ENCODE measurements at regions not wholly inside any gene's neighbourhood (a gene's known extent, or its start where the extent isn't known, plus 50 kb on each side); places are given as distances from the start of the nearest gene placed in this dataset.
"Not testable (repeated sequence)": the region's sequence is repeated elsewhere in the genome, so short reads cannot be mapped to it uniquely, and the experiment has no call there.

DNA sequence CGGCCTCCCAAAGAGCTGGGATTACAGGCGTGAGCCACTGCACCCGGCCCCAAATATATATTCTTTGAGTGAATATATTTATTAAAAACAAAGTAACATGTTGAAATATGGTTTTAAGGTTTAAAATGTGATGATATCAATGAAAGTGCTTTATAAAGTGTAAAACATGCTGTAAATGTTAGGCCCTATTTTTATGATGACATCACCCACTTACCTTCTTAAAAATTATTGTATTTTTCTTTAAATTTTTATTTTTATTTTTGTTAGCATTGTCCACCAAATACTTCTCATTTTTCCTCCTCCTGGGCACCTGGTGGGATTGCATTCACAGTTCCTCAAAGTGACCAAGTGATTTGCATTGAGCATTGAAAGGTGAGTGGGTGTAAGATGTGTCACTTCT, 152.6 kb upstream of the TBX3 start:
- no peak for DNase-seq

DNA sequence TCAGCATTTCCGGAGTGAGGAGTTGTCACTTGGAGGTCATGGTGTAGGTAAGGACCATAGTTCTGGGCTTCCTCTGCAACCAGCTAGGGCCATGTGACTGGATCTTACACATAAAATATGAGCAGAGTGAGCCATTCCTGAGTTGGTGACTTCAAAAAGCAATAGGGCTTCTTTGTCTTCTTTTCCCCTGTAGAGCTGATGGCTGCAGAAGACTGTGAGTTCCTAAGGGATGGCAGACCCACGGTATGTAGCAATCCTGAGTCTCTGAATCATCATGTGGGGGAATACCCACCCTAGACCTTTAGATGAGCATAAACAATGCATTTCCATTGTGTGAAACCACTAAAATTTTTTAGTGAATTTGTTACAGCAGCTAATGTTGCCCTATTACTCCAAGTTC, 151.1 kb upstream of the TBX3 start:
- peak; percentile 90 for DNase-seq

DNA sequence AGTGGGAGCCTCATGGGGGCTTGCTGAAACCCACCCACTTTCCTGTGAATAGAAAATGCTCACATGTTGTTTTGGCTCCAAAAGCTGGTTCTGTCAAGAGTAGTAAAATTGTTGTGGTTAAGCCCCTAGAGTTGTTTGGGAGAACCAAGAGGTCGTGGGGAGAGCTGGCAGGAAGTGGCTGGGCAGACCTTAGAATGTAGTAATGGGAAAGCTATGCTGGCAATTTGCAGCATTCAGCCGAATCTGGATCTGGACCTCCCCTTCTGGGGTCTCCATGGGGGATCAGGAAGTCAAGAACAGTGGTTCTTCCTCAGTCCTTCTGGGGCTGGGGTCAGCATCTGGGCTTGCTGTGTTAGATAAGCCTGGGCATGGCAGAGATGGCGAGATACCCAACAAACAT, 150.6 kb upstream of the TBX3 start:
- peak; percentile 83 for DNase-seq

DNA sequence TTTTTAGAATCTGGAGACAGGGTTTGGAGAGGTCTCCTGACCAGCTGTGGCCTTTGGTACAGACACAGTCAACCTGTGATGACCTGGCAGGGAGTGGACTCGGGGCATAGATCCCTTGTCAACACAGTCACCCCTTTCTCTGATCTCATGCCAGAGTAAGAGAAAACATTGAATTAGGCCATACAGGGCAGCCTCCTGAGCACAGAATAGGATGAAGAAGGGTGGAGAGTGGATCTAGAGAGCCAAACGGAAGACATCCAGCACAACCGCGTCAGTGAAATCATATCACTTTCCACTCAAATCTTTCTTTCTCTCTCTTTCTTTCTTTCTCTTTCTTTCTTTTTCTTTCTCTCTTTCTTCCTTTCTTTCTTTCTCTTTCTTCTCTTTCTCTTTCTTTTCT, 145.9 kb upstream of the TBX3 start:
- no peak for DNase-seq

DNA sequence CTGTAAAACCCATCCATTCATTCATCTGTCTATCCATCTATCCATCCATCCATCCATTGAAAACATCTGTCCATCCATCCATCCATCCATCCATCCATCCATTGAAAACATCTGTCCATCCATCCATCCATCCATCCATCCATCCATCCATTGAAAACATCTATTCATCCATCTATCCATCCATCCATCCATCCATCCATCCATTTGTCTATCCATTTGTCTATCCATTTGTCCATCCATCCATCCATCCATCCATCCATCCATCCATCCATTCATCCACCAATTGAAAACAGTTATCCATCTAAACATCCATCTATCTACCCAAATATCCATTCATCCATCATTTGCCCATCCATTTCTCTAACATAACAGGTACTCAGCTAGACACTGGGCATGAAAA, 145.3 kb upstream of the TBX3 start:
- not testable (repeated sequence) for DNase-seq

DNA sequence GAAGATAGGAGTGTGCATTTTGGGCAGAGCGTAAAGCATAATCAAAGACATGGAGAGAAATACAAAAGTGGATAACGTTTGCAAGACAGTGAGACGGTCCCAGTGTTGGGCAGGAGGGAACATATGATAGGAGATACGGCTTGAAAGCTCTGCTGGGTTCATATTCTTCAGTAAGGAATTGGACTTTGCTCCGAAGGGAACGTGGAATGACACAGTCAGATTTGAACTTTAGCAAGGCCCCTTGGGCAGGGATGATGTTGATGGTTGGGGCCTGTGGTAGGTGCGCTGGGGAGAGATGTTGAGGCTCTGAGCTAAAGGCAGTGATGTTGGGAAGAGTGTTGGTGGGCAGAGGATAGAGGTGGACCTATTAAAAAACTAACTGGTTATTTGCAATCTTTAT, 143.5 kb upstream of the TBX3 start:
- no peak for DNase-seq

DNA sequence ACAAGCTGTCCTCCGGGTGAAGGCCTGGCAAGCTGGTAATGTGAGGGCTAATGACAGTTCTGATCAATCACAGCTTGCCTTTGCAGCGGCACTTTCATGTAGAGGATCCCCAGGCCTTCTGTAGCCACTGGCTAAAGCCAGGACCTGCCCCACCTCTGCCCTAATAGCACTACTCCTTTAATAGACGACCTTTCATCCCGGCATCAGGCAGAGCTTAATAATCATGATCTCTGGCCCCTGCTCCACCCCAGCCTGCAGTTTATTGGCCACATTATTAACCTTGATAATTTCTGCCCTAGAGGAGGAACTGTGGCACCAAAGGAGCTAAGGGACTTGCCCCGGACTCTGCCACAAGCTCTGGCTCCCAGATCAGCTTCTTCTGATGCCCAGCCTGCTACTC, 142.3 kb upstream of the TBX3 start:
- DNase-seq = no peak

DNA sequence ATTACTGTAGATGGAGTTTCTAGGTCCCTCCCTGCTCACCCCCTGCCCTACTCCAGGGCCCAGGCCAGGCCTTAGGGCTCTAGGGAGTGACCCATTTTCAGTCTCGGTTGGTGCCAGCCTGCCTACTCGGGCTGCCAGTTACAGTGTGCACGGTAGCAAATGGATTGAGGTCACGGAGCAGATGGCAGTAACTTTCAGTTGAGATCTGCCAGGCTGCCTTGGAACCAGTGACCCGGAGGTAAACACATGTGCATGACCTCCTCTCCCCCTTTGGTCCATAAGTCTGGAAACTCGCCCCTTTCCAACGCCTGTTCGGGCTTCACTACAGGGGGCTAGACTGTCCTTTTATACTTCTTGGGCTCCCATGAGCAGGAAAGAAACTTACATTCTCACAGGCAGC, 139.7 kb upstream of the TBX3 start:
- no peak for DNase-seq

DNA sequence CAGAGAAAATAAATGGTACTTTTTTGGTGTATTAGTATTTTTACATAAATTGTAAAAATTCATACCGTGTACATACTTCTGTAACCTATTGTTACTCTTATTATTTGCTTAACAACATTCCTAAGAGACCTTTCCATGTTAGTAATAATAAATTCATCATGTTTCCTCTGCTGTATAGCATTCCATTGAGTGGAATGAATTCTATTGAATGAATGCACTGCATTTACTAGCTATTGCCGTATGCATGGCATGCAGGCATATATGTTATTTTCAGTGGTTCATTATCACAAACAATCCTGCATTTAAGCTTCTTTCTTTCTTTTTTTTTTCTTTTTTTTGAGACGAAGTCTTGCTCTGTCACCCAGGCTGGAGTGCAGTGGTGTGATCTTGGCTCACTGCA, 137.6 kb upstream of the TBX3 start:
- DNase-seq = peak; percentile 79

DNA sequence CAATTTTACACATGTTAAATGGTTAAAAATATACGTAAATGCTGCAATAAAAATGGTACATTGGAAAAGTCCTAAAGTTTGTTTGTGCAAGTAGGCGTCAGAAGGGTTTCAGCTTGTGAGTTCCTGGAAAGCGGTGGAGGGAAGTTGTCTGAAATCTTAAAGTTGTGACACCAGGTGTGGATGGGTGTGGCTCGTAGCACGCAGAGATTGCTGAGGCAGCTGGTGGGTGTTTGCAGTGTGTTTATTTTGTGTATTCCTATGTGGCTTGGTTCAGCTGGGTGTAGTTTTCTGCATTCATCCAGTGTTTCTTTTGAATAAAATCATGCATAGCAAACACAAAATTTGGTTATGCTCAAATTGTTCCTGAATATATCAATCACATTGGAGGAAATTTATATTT, 136.8 kb upstream of the TBX3 start:
- DNase-seq = no peak

DNA sequence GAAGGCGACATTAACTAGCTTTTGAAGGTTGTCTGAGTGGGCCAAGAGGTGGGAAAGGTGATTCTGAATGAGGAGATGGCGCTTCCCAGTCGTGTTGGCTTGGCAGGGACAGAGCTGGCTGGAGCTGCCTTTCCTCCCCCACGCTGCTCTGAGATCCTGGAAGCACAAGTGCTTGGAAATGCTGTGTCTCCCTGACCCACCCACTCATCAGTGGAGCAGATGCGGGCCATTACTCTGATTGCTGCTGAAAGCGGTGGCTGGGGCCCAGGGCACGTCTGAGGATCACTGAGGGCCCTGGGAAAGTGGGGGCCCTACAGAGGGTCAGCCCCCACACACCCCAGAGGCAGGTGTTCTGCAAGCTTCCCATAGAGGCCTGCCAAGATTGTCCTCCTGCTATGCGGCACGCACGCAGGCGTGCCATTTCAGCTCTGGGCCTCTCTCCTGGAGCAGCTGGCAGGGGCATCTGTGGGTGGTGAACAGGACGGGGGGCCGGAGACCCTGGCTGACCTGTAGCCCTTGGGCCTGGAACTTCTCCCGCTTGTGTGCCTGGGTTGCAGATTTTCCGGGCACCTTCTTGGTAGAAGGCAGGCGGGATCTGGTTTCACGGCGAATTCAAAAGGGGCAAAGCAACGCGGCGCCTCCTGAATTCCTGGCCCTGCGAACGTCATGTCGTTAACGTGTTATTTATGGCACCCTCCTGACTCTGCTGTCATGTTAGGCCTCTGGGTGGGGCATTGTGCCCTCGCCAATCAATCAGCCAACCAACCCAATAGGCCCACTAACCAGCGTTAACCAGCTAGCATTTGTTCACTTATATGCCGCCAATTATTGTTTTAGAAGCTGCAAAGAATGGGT, 133.8 kb upstream of the TBX3 start:
- DNase-seq = no peak

DNA sequence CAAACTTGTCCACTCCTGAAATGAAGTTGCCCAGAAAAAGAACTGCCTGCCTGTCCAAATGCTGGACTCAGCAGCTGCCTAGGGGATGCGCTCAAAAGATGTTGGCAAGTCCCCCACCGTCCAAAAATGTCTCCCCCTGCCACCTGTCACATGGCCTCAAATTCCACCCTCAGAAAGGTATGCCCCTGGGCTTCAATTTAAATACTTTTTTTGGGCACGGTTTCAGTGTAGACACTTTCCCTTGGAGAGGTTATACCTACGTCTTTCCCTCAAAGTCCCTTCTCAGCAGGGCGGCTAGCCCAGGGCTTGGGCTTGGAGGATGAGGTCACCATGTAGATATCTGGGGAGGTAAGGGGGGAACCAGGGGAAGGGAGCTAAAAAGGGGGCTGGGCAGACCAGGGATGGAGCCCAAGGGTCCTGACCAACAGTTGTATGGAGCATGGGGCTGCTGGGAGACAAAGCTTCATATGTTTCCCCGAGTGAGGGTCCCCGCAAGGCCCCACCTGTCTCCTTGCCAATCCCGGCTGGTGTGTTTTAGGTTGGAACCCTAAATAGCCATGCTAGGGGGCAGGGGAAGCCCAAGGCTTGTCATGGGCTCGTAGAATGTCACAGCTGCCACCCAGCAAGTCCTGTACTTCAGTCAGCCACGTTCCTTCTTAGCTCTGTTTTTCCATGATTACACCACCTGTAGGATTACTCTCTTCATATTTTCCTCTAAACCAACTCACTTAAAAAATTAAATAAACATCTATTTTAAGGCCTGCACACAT, 131.2 kb upstream of the TBX3 start:
- DNase-seq = no peak

DNA sequence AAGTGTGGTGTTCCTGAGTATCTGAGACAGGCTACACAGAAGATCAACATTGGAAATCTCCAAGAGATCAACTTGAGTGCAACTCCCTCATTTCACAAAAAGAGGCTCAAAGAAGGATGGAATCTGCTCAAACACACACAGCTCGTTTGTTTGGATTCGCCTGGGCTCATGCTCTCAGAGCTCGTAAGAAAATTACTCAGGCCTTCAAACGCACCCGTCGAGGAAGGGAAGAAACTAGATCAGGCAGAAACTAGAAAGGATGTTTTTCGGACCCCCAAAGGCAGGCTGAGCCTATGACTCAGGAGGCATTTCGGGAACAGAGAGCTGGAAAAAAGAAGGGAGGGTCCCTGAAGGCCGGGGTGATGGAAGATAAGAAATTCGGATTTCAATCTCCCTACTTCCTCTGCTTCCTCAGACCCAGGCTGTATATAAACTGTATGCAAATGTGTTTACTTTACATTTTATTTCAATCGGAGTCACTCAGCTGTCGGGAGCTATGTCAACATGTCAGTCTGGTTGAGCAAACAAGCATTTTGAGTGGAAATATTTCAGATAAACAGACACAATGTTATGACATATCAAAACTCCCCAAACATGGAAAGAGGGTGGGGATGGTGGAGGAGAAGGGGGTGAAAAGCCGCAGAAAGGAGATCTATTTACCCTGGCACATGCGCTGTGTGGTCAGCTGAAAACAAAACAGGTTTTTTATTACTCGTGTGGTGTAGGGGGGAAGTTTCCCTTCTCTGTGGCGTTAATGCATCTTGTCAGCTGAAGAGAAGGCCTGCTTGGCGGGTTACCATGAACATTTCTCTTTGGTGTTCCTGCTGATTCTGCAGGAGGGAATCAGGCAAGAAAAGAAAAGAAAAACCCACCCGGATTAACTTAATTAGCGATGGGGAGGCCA, 129.1 kb upstream of the TBX3 start:
- DNase-seq = peak; percentile 31

DNA sequence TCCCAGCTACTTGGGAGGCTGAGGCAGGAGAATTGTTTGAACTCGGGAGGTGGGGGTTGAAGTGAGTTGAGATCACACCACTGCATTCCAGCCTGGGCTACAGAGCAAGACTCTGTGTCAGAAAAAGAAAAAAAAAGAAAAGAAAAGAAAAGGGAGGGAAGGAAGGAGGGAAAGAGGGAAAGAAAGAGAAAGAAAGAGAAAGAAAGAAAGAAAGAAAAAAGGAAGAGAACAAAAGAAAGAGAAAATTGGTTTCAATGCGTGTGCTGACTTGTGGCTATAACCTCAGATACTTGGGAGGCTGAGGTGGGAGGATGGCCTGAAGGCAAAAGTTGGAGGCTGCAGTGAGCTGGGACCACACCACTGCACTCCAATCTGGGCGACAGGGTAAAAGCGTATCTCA, 128.4 kb upstream of the TBX3 start:
- no peak for DNase-seq

DNA sequence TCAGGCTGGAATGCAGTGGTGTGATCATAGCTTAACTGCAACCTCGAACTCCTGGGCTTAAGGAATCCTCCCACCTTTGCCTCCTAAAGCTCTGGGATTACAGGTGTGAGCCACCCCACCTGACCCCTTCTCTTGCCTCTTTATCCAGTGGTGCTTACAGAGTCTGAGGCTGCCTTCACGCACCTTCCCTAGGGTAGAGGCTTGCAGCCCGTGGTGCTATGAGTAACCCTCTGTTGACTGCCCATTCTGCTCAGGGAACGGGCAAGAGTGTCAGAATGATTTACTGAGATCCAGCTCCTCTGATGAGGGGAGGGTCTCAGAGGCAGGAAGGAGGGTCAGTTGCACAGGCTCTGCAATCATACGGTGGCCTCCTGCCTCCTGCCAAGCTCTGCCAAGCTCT, 125.1 kb upstream of the TBX3 start:
- no peak for DNase-seq

DNA sequence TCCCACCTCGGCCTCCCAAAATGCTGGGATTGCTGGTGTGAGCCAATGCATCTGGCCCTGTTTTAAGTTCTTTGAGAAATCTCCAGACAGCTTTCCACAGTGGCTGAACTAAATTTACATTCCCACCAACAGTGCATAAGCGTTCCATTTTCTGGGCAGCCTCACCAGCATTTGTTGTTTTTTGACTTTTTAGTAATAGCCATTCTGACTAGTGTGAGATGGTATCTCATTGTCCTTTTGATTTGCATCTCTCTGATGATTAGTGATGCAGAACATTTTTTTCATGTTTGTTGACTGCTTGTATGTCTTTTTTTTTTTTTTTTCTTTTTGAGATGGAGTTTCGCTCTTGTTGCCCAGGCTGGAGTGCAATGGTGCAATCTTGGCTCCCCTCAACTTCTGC, 117.4 kb upstream of the TBX3 start:
- DNase-seq = not testable (repeated sequence)

DNA sequence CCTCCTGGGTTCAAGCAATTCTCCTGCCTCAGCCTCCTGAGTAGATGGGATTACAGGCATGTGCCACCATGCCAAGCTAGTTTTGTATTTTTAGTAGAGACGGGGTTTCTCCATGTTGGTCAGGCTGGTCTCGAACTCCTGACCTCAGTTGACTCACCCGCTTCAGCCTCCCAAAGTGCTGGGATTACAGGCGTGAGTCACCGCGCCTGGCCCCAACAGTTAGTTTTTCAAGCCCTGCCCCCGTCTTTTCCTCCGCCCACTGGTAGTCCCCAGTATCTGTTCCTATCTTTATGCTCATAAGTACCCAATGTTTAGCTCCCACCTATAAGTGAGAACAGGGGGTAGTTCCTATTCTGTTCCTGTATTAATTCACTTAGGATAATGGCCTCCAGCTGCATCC, 116.6 kb upstream of the TBX3 start:
- DNase-seq = peak; percentile 27

DNA sequence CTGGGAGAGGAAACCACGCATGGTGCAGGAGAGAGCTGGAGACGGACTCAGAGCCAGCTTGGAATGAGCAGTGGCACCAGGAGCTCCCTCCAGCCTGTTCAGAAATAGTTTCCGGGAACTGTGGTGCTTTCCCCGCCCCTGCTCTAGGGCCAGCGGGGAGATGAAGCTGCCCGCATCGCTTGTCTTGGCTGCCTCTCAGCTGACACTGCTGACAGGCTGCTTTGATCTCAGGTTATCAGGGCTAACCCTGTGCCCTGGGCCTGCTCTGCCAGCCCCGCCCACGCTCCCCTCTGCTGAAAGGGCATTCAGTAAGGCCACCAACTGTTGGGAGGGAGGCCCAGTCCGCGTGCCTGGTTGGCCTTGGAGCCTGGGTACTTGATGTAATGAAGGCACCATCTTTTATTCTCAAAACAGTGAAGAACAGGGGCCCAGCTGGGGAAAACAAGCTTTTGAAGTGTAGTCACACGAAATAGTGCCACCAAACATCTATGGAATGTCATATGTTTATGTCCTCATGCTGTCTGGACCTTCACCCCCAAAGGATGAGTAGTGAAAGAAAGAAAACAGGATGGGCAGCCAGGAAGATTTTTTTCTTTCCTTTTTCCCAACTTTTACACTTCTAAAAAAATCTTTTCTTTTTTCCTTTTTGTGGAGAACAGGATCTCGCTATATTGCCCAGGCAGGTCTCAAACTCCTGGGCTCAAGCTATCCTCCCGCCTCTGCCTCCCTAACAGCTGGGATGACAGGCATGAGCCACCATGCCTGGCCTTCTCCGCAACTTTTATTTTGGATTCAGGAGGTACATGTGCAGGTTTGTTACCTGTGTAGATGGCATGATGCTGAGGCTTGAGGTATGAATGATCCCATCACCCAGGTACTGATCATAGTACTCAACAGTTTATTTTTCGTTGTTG, 115.9 kb upstream of the TBX3 start:
- DNase-seq = peak; percentile 69

DNA sequence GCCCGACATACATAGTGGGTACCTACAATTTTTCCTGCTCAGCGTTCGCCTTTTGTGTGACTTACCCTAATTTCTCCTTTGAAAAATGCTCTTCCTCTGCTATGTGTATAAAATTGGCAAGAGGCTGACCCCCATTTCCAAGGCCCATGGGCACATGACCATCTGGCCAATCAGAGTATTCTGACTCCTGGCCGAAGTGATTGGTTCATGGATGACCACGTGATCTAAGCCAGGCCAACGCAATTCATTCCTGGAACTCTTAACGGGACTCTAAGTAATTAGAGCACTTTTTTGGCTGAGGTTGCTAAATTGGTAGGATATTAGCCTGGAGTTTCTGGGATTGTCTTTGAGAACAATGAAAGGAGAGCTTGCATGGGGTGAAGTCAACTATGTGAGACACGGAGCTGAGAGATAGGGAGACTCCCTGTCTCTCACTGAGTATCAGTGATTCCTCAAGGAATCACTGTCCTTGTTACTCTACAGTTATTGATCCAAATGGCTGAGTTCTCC, 110.1 kb upstream of the TBX3 start:
- no peak for DNase-seq

DNA sequence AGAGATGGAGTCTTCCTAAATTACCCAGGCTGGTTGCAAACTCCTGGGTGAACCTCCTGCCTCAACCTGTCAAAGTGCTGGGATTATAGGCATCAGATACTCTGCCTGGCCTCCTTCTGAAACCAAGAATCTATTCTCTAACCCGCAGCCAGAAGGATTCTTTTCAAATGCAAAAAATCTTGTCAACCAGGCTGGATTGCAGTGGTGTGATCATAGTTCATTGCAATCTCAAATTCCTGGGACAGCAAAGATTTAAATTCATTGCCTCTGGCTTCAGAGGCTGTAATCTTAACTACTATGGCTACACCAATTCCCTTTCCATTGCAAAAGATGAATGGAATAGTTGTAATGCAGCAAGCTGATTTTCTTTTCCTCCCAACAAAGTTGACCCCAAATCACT, 106.3 kb upstream of the TBX3 start:
- no peak for DNase-seq

DNA sequence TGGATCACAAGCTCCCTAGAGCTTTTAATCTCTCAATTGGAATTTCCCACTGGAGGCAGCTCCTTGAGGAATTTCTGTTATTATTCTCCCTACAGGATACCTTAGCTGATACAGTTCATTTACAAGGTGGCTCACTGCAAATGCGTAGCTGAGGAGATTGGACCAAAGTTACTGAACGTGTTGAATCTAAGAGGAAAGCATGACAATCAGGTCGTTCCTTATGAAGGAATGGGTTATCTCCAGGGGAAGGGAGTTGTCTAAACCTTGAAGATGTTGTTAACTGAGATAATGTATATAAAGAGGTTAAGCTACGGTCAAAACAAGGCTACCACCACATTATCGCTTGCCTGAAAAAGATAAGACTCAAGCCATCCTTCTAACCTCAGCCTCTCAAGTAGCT, 105.8 kb upstream of the TBX3 start:
- DNase-seq = no peak

DNA sequence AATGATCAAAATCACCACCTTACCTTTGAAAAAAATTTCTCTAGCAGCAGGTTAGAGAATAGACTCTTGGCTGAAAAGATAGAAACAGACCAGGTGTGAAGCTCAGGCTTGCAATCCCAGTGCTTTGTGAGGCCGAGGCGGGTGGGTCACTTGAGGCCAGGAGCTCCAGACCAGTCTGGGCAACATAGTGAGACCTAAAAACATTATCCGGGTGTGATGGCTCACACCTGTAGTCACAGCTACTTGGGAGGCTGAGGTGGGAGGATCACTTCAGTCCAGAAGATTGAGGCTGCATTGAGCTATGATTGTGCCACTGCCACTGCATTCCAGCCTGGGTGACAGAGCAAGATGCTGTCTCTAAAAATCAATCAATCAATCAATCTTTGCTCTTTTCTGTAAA, 105.3 kb upstream of the TBX3 start:
- no peak for DNase-seq

All from fibroblast of skin of scalp (primary cell).